ENCODE measurements at regions not wholly inside any gene's neighbourhood (a gene's known extent, or its start where the extent isn't known, plus 50 kb on each side); places are given as distances from the start of the nearest gene placed in this dataset.
"Not testable (repeated sequence)": the region's sequence is repeated elsewhere in the genome, so short reads cannot be mapped to it uniquely, and the experiment has no call there.

DNA sequence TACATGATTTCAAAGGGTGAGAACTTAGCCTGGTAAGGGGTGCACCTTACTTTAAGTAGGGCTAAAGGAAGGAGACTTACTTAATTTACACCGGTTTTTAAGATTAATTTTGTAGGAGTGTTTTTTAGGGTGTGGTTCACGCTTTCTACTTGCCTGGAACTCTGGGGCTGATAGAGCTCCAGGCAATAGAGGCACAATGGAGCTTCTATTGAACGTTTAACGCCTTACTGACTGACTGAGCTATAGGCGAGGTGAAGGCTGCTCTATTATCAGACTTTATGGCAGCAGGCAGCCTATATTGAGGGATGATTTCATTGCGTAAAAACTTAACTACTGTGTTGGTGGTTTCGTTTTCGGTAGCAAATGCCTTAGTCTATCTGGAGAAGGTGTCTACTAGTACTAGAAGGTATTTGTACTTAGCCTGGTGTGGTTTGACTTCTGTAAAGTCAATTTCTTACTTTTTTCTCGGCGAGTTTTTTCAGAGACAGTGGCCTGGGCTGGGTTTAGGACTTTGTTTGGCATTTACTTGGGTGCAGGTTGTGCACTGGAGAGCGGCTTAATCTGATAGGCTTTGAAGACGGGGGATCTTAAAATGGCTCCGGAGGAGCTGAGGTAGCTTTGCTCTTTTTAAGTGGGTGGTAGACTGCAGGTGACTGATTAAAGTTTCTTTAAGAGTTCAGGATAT is 119.7 kb downstream of the UNC93B1 start:
- DNase-seq (ENCODE audit: low spot score); H3K4me3 Mint-ChIP-seq; H2AFZ ChIP-seq; ATAC-seq; H3K9me2 ChIP-seq (ENCODE audit: insufficient read depth); H3K27ac ChIP-seq (ENCODE audit: low read depth); H3K36me3 Mint-ChIP-seq (ENCODE audit: low read depth); H3F3A ChIP-seq (replicated peaks; ENCODE audit: low read depth); H3K27me3 ChIP-seq (ENCODE audit: insufficient read depth); H3K27ac Mint-ChIP-seq; H3K36me3 ChIP-seq (ENCODE audit: insufficient read depth); H3K27me3 Mint-ChIP-seq (ENCODE audit: insufficient read depth, low read depth, poor library complexity); H4K20me1 ChIP-seq (replicated peaks; ENCODE audit: insufficient read depth); H3K79me2 ChIP-seq (replicated peaks; ENCODE audit: insufficient read depth); H3K9me3 Mint-ChIP-seq; H3K4me2 ChIP-seq; H3K4me3 ChIP-seq; H3K4me1 ChIP-seq (ENCODE audit: insufficient read depth): not testable (repeated sequence)
- H3K4me1 Mint-ChIP-seq = peaks cover 34% of the 10 kb centered on the region

DNA sequence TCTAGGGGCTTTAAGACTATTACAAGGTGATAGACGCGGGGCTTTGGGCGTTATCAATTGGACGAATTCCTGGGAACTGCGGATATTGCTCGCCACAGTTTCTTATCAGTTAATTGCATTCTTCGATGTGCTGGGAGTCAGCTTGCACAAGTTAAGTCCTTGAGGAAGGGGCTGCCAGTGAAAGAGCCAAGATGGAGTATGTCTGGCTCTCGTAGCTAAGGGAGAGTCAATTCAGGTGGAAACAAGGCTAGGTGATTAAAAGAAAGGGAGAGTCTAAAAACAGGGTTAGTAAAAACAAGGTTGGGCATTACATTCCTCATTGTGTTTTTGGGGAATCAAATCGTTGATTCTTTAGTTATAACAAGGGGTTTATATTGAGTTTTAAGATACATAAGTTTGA is 121.6 kb downstream of the UNC93B1 start:
- not testable (repeated sequence) for H3K4me3 ChIP-seq; H3K9me2 ChIP-seq (ENCODE audit: insufficient read depth); H3K27ac ChIP-seq (ENCODE audit: low read depth); H2AFZ ChIP-seq; H3K36me3 Mint-ChIP-seq (ENCODE audit: low read depth); H3K27me3 Mint-ChIP-seq (ENCODE audit: insufficient read depth, low read depth, poor library complexity); H4K20me1 ChIP-seq (replicated peaks; ENCODE audit: insufficient read depth); H3K4me2 ChIP-seq; H3K27me3 ChIP-seq (ENCODE audit: insufficient read depth); H3K27ac Mint-ChIP-seq; H3K4me3 Mint-ChIP-seq; H3K79me2 ChIP-seq (replicated peaks; ENCODE audit: insufficient read depth); ATAC-seq; H3F3A ChIP-seq (replicated peaks; ENCODE audit: low read depth); H3K4me1 ChIP-seq (ENCODE audit: insufficient read depth); H3K9me3 Mint-ChIP-seq; H3K36me3 ChIP-seq (ENCODE audit: insufficient read depth); DNase-seq (ENCODE audit: low spot score)
- H3K4me1 Mint-ChIP-seq = peaks cover 27% of the 10 kb centered on the region

- not testable (repeated sequence) for DNase-seq (ENCODE audit: low spot score); H2AFZ ChIP-seq; H3K36me3 ChIP-seq (ENCODE audit: insufficient read depth); H3K4me3 ChIP-seq; H3K27ac ChIP-seq (ENCODE audit: low read depth); H3K27me3 Mint-ChIP-seq (ENCODE audit: insufficient read depth, low read depth, poor library complexity); H3K9me2 ChIP-seq (ENCODE audit: insufficient read depth); H3K9me3 Mint-ChIP-seq; H3K79me2 ChIP-seq (replicated peaks; ENCODE audit: insufficient read depth); H3K4me2 ChIP-seq; H3K4me3 Mint-ChIP-seq; H3K4me1 ChIP-seq (ENCODE audit: insufficient read depth); H3K27me3 ChIP-seq (ENCODE audit: insufficient read depth); H3K36me3 Mint-ChIP-seq (ENCODE audit: low read depth); ATAC-seq; H4K20me1 ChIP-seq (replicated peaks; ENCODE audit: insufficient read depth); H3K27ac Mint-ChIP-seq; H3F3A ChIP-seq (replicated peaks; ENCODE audit: low read depth)
- H3K4me1 Mint-ChIP-seq = peaks cover 22% of the 10 kb centered on the region
Measured at GRCh38 chr11:67881836-67882235, 122.1 kb downstream of the UNC93B1 start.

- not testable (repeated sequence) for H2AFZ ChIP-seq; H3K4me3 Mint-ChIP-seq; H3K9me2 ChIP-seq (ENCODE audit: insufficient read depth); H3K36me3 ChIP-seq (ENCODE audit: insufficient read depth); H3F3A ChIP-seq (replicated peaks; ENCODE audit: low read depth); H3K27me3 ChIP-seq (ENCODE audit: insufficient read depth); H3K4me2 ChIP-seq; DNase-seq (ENCODE audit: low spot score); H3K4me1 ChIP-seq (ENCODE audit: insufficient read depth); H3K79me2 ChIP-seq (replicated peaks; ENCODE audit: insufficient read depth); H4K20me1 ChIP-seq (replicated peaks; ENCODE audit: insufficient read depth); H3K36me3 Mint-ChIP-seq (ENCODE audit: low read depth); H3K27me3 Mint-ChIP-seq (ENCODE audit: insufficient read depth, low read depth, poor library complexity); ATAC-seq; H3K4me3 ChIP-seq; H3K9me3 Mint-ChIP-seq; H3K27ac Mint-ChIP-seq; H3K27ac ChIP-seq (ENCODE audit: low read depth)
- peaks cover 15% of the 10 kb centered on the region for H3K4me1 Mint-ChIP-seq
Measured at GRCh38 chr11:67880594-67881196, 123.2 kb downstream of the UNC93B1 start.

GRCh38 chr11:67878666-67879065 is 125.2 kb downstream of the UNC93B1 start:
- H3K27ac ChIP-seq (ENCODE audit: low read depth); H3K4me3 Mint-ChIP-seq; ATAC-seq; H2AFZ ChIP-seq; H3K4me1 Mint-ChIP-seq; H3K36me3 ChIP-seq (ENCODE audit: insufficient read depth); H3F3A ChIP-seq (replicated peaks; ENCODE audit: low read depth); H3K27me3 Mint-ChIP-seq (ENCODE audit: insufficient read depth, low read depth, poor library complexity); H3K9me3 Mint-ChIP-seq; H3K9me2 ChIP-seq (ENCODE audit: insufficient read depth); H3K36me3 Mint-ChIP-seq (ENCODE audit: low read depth); H3K4me1 ChIP-seq (ENCODE audit: insufficient read depth); H4K20me1 ChIP-seq (replicated peaks; ENCODE audit: insufficient read depth); H3K79me2 ChIP-seq (replicated peaks; ENCODE audit: insufficient read depth); DNase-seq (ENCODE audit: low spot score); H3K27ac Mint-ChIP-seq; H3K27me3 ChIP-seq (ENCODE audit: insufficient read depth); H3K4me3 ChIP-seq; H3K4me2 ChIP-seq: not testable (repeated sequence)

- H3K4me1 ChIP-seq (ENCODE audit: insufficient read depth); H3K27ac ChIP-seq (ENCODE audit: low read depth); H2AFZ ChIP-seq; H3K4me1 Mint-ChIP-seq; H3K27ac Mint-ChIP-seq; H3K4me3 Mint-ChIP-seq; H3K9me2 ChIP-seq (ENCODE audit: insufficient read depth); H3K36me3 ChIP-seq (ENCODE audit: insufficient read depth); H3K27me3 ChIP-seq (ENCODE audit: insufficient read depth); H3K4me3 ChIP-seq; H3K4me2 ChIP-seq; H3K9me3 Mint-ChIP-seq; DNase-seq (ENCODE audit: low spot score); H3K79me2 ChIP-seq (replicated peaks; ENCODE audit: insufficient read depth); H3K27me3 Mint-ChIP-seq (ENCODE audit: insufficient read depth, low read depth, poor library complexity); H4K20me1 ChIP-seq (replicated peaks; ENCODE audit: insufficient read depth); H3F3A ChIP-seq (replicated peaks; ENCODE audit: low read depth); ATAC-seq; H3K36me3 Mint-ChIP-seq (ENCODE audit: low read depth): not testable (repeated sequence)
Measured at GRCh38 chr11:67877316-67877715, 126.6 kb downstream of the UNC93B1 start.

Data from GM23338 (cell line).